ENCODE measurements at regions not wholly inside any gene's neighbourhood (a gene's known extent, or its start where the extent isn't known, plus 50 kb on each side); places are given as distances from the start of the nearest gene placed in this dataset.

DNA sequence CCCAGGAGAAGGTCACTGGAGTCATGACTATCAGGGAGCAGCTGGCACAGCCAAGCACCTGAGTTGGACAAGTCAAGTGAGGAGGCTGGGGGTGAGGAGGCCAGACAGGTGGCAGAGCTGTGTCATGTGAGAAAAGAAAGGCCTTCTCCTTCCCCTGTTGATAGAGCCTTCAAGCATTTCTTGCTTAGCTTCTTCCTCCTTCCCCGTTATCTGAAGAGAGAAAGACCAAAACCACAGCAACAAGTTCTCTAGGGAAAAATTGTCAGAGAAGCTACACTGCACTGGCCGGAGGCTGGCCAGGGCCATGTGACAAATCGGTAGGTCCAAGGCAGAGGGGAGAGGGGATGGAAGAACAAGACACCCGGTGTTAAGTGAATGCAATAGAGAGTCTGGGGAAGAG is 202.1 kb upstream of the PRDM1 start:
- no peak overlapping the region for H3K27ac Mint-ChIP-seq
- no peak for DNase-seq (ENCODE audit: low spot score)
- no peaks in the 10 kb centered on the region for H3K36me3 Mint-ChIP-seq (ENCODE audit: low read depth)
- Histone ChIP-seq H2AFZ (no peak overlapping the region), H3K79me2 (replicated peaks; ENCODE audit: insufficient read depth) (no peaks in the 10 kb centered on the region), H3K36me3 (ENCODE audit: insufficient read depth) (no peaks in the 10 kb centered on the region), H3K27me3 (ENCODE audit: insufficient read depth) (no peaks in the 10 kb centered on the region), H3K4me1 (ENCODE audit: insufficient read depth) (peaks cover 13% of the 10 kb centered on the region; the same call in 1 of the 2 replicates), H3K4me3 (no peak overlapping the region), H3F3A (replicated peaks; ENCODE audit: low read depth) (no peaks in the 10 kb centered on the region), H4K20me1 (replicated peaks; ENCODE audit: insufficient read depth) (no peaks in the 10 kb centered on the region), H3K9me2 (ENCODE audit: insufficient read depth) (peaks cover 11% of the 10 kb centered on the region), H3K27ac (ENCODE audit: low read depth) (no peak overlapping the region), H3K4me2 (no peak overlapping the region)
- ATAC-seq = no peak
- no peak overlapping the region for H3K4me3 Mint-ChIP-seq
- H3K4me1 Mint-ChIP-seq = peaks cover 11% of the 10 kb centered on the region
- H3K27me3 Mint-ChIP-seq (ENCODE audit: insufficient read depth, low read depth, poor library complexity) = peaks cover 3% of the 10 kb centered on the region
- peaks cover 2% of the 10 kb centered on the region; the same call in 1 of the 3 replicates for H3K9me3 Mint-ChIP-seq
- TF ChIP-seq CREB1 (CRISPR knock-in tag; IDR thresholded peaks at IDR 0.05; ENCODE audit: low read depth) (no peak), EZH2 (IDR thresholded peaks at IDR 0.05; ENCODE audit: low read depth, unreplicated experiment) (no peak), POLR2AphosphoS5 (IDR thresholded peaks at IDR 0.05; ENCODE audit: low read depth) (no peak)
- TF ChIP-seq, protein P1, sequence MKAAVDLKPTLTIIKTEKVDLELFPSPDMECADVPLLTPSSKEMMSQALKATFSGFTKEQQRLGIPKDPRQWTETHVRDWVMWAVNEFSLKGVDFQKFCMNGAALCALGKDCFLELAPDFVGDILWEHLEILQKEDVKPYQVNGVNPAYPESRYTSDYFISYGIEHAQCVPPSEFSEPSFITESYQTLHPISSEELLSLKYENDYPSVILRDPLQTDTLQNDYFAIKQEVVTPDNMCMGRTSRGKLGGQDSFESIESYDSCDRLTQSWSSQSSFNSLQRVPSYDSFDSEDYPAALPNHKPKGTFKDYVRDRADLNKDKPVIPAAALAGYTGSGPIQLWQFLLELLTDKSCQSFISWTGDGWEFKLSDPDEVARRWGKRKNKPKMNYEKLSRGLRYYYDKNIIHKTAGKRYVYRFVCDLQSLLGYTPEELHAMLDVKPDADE (IDR thresholded peaks at IDR 0.05) = no peak
- TF ChIP-seq, protein P2, sequence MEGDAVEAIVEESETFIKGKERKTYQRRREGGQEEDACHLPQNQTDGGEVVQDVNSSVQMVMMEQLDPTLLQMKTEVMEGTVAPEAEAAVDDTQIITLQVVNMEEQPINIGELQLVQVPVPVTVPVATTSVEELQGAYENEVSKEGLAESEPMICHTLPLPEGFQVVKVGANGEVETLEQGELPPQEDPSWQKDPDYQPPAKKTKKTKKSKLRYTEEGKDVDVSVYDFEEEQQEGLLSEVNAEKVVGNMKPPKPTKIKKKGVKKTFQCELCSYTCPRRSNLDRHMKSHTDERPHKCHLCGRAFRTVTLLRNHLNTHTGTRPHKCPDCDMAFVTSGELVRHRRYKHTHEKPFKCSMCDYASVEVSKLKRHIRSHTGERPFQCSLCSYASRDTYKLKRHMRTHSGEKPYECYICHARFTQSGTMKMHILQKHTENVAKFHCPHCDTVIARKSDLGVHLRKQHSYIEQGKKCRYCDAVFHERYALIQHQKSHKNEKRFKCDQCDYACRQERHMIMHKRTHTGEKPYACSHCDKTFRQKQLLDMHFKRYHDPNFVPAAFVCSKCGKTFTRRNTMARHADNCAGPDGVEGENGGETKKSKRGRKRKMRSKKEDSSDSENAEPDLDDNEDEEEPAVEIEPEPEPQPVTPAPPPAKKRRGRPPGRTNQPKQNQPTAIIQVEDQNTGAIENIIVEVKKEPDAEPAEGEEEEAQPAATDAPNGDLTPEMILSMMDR (conservative IDR thresholded peaks at IDR 0.05; ENCODE audit: low read depth in 2 of 2) = no peak

DNA sequence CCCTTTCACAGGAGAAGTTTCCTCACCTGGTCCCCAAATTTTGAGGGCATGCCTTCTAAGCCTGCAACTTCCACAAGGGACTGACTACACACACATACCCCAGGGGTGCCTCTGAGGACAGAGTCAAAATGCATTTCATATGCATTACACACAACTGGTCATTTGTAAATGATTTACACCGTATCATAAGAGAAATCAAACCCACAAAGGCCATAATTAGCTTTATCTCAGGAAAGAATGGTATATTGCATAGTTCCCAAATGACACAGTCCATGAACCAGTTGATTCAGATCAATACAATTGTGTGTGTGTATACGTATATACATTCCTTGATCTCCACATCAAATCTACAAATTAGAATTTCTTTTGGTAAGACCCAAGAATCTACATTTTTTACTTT is 203.3 kb upstream of the PRDM1 start:
- H3K4me3 Mint-ChIP-seq = no peak overlapping the region
- no peaks in the 10 kb centered on the region for H3K27me3 ChIP-seq (ENCODE audit: insufficient read depth)
- peaks cover 11% of the 10 kb centered on the region for H3K9me2 ChIP-seq (ENCODE audit: insufficient read depth)
- H3F3A ChIP-seq (replicated peaks; ENCODE audit: low read depth) = no peaks in the 10 kb centered on the region
- H3K4me2 ChIP-seq = no peak overlapping the region
- H3K4me1 ChIP-seq (ENCODE audit: insufficient read depth) = peaks cover 12% of the 10 kb centered on the region; the same call in 1 of the 2 replicates
- no peaks in the 10 kb centered on the region for H4K20me1 ChIP-seq (replicated peaks; ENCODE audit: insufficient read depth)
- TF ChIP-seq ZNF331 (CRISPR knock-in tag; IDR thresholded peaks at IDR 0.05; ENCODE audit: low read depth) = no peak
- no peak for TF ChIP-seq NANOG (IDR thresholded peaks at IDR 0.05; ENCODE audit: borderline replicate concordance)
- no peaks in the 10 kb centered on the region for H3K36me3 ChIP-seq (ENCODE audit: insufficient read depth)
- no peak for DNase-seq (ENCODE audit: low spot score)
- H3K4me3 ChIP-seq = no peak overlapping the region
- no peaks in the 10 kb centered on the region for H3K9me3 Mint-ChIP-seq
- H3K79me2 ChIP-seq (replicated peaks; ENCODE audit: insufficient read depth) = no peaks in the 10 kb centered on the region
- no peak overlapping the region for H3K27ac ChIP-seq (ENCODE audit: low read depth)
- peaks cover 3% of the 10 kb centered on the region for H3K27me3 Mint-ChIP-seq (ENCODE audit: insufficient read depth, low read depth, poor library complexity)
- H3K27ac Mint-ChIP-seq = no peak overlapping the region
- H3K36me3 Mint-ChIP-seq (ENCODE audit: low read depth) = no peaks in the 10 kb centered on the region
- H3K4me1 Mint-ChIP-seq = peaks cover 11% of the 10 kb centered on the region
- ATAC-seq = no peak
- H2AFZ ChIP-seq = no peak overlapping the region
